ENCODE measurements at regions not wholly inside any gene's neighbourhood (a gene's known extent, or its start where the extent isn't known, plus 50 kb on each side); places are given as distances from the start of the nearest gene placed in this dataset.

DNA sequence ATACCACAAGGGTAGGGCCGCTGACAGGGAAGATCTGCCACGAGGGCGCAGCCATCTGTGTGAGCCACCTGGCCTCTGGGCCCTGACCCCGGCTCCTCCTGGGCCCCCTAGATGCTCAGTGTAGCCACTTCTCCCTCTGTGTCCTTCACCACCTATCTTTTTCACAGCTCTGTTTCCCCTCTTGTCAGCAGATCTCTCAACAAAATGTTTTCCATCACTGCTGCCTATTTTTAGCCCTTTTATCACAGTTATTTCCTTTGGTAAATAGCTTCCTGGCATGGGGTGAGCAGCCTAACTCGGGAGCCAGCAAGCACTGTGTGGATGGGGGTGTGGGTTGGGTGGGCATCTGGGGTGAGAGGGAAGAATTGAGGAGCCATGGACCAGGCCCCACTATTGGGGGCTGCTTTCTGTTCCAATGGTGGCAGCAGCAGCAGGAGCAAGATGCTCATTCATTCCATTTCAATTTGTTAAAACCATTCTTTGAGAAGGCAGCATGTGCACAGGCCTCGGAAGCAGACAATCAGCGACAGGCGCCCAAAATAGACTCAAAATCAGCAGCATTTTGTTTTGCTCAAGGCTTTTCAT is 135.2 kb upstream of the NAV2 start:
- TF ChIP-seq, protein P1, sequence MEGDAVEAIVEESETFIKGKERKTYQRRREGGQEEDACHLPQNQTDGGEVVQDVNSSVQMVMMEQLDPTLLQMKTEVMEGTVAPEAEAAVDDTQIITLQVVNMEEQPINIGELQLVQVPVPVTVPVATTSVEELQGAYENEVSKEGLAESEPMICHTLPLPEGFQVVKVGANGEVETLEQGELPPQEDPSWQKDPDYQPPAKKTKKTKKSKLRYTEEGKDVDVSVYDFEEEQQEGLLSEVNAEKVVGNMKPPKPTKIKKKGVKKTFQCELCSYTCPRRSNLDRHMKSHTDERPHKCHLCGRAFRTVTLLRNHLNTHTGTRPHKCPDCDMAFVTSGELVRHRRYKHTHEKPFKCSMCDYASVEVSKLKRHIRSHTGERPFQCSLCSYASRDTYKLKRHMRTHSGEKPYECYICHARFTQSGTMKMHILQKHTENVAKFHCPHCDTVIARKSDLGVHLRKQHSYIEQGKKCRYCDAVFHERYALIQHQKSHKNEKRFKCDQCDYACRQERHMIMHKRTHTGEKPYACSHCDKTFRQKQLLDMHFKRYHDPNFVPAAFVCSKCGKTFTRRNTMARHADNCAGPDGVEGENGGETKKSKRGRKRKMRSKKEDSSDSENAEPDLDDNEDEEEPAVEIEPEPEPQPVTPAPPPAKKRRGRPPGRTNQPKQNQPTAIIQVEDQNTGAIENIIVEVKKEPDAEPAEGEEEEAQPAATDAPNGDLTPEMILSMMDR (IDR thresholded peaks at IDR 0.05): no peak
- TF ChIP-seq POLR2AphosphoS5 (IDR thresholded peaks at IDR 0.05) (no peak), POLR2A (IDR thresholded peaks at IDR 0.05) (no peak), EP300 (IDR thresholded peaks at IDR 0.05) (no peak)

All from gastroesophageal sphincter (tissue), 3 donors.